ENCODE measurements at regions not wholly inside any gene's neighbourhood (a gene's known extent, or its start where the extent isn't known, plus 50 kb on each side); places are given as distances from the start of the nearest gene placed in this dataset.

GRCh38 chr12:24705741-24706358, 243.1 kb downstream of the BCAT1 start:
- H3K9me2 ChIP-seq (ENCODE audit: insufficient read depth, low read length): no peaks in the 10 kb centered on the region
- H3K36me3 ChIP-seq (ENCODE audit: insufficient read depth, low read length): no peaks in the 10 kb centered on the region
- H3F3A ChIP-seq (ENCODE audit: insufficient read depth, low read length, poor library complexity, severe bottlenecking): no peaks in the 10 kb centered on the region
- H2AFZ ChIP-seq (ENCODE audit: low read depth, low read length): no peak overlapping the region
- H3K79me2 ChIP-seq (replicated peaks; ENCODE audit: insufficient read depth, low read length): no peaks in the 10 kb centered on the region
- no peaks in the 10 kb centered on the region for H4K20me1 ChIP-seq (ENCODE audit: insufficient read depth)
- no peaks in the 10 kb centered on the region for H3K9me3 ChIP-seq (ENCODE audit: low read length)
- H3K4me2 ChIP-seq (ENCODE audit: low read length): no peak overlapping the region
- no peak overlapping the region for H3K4me3 ChIP-seq (ENCODE audit: low read length)
- no peak overlapping the region for H3K9ac ChIP-seq (ENCODE audit: low read length)
- no peaks in the 10 kb centered on the region for H3K27me3 ChIP-seq (ENCODE audit: insufficient read depth, low read depth, low read length)
- no peak for TF ChIP-seq SMC3 (conservative IDR thresholded peaks at IDR 0.05; ENCODE audit: poor library complexity)
- TF ChIP-seq EP300 (conservative IDR thresholded peaks at IDR 0.05; ENCODE audit: poor library complexity, severe bottlenecking): no peak
- TF ChIP-seq REST (IDR thresholded peaks at IDR 0.05; ENCODE audit: borderline replicate concordance): no peak
- no peak overlapping the region for H3K27ac ChIP-seq (ENCODE audit: low read length)

GRCh38 chr12:24705216-24705615, 243.7 kb downstream of the BCAT1 start:
- Histone ChIP-seq H3K4me2 (ENCODE audit: low read length) (no peak overlapping the region), H2AFZ (ENCODE audit: low read depth, low read length) (no peak overlapping the region)

More at GRCh38 chr12:24705216-24705615, 243.7 kb downstream of the BCAT1 start:
- Histone ChIP-seq H4K20me1 (ENCODE audit: insufficient read depth) (no peaks in the 10 kb centered on the region), H3K9me2 (ENCODE audit: insufficient read depth, low read length) (no peaks in the 10 kb centered on the region), H3K27me3 (ENCODE audit: insufficient read depth, low read depth, low read length) (no peaks in the 10 kb centered on the region), H3F3A (ENCODE audit: insufficient read depth, low read length, poor library complexity, severe bottlenecking) (no peaks in the 10 kb centered on the region), H3K36me3 (ENCODE audit: insufficient read depth, low read length) (no peaks in the 10 kb centered on the region), H3K9me3 (ENCODE audit: low read length) (no peaks in the 10 kb centered on the region), H3K9ac (ENCODE audit: low read length) (no peak overlapping the region), H3K27ac (ENCODE audit: low read length) (no peak overlapping the region), H3K4me3 (ENCODE audit: low read length) (no peak overlapping the region), H3K79me2 (replicated peaks; ENCODE audit: insufficient read depth, low read length) (no peaks in the 10 kb centered on the region)
- TF ChIP-seq EZH2 (IDR thresholded peaks at IDR 0.05; ENCODE audit: borderline replicate concordance, insufficient read depth, low read length, poor library complexity, severe bottlenecking) (no peak), MXI1 (conservative IDR thresholded peaks at IDR 0.05; ENCODE audit: poor library complexity, severe bottlenecking) (no peak), TAF1 (IDR thresholded peaks at IDR 0.05; ENCODE audit: low read depth) (no peak), POLR2AphosphoS5 (IDR thresholded peaks at IDR 0.05) (no peak), SMC3 (conservative IDR thresholded peaks at IDR 0.05; ENCODE audit: poor library complexity) (no peak), CTCF (IDR thresholded peaks at IDR 0.05; ENCODE audit: poor library complexity, severe bottlenecking) (no peak), RAD21 (conservative IDR thresholded peaks at IDR 0.05) (no peak), EP300 (conservative IDR thresholded peaks at IDR 0.05; ENCODE audit: poor library complexity, severe bottlenecking) (no peak), REST (IDR thresholded peaks at IDR 0.05; ENCODE audit: borderline replicate concordance) (no peak)
